ENCODE measurements at regions not wholly inside any gene's neighbourhood (a gene's known extent, or its start where the extent isn't known, plus 50 kb on each side); places are given as distances from the start of the nearest gene placed in this dataset.
A peak's percentile ranks its signal among the peaks of the same experiment; 100 is the strongest.

DNA sequence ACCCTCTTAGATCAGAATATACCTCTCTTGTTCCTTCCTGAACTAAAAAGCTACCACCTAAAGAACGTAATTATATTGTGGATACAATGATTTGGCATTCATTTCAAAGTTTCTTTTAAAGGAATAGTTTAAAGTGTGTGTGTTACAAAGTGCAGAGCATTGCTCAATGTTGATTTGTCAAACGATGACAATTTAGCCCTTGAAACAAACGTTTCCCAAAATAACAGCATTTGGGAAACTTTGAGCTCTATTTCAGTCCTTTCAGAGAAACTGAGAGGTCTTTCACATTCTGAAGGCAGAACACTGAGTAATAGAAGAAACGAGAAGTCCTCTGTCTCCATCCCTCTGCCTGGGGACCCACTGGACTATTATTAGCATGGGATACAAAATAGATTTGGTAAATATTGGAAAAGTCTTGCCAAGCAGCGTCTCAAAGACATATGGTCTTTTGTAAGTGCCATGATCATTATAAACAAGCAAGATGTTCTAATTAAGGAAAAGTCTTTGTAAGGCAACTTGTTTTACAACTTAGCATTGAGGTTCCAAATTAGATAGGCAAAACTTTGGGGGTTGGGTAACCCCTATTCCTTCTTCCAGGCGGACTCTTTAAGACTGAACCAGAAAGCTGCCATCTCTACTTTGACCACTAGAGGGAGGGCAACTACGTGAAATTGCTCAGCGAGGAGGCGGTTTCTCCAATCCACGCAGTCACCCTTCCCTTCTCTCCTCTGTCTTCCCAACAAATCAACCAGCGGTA, 208.8 kb downstream of the RNF144B start:
- no peak overlapping the region for H2AFZ ChIP-seq (ENCODE audit: low read length)
- H3K9ac ChIP-seq (ENCODE audit: low read length) = no peak overlapping the region
- H3K9me3 ChIP-seq (ENCODE audit: low read length) = no peaks in the 10 kb centered on the region
- H3K36me3 ChIP-seq (ENCODE audit: insufficient read depth, low read length) = no peaks in the 10 kb centered on the region
- no peaks in the 10 kb centered on the region for H3K4me1 ChIP-seq (ENCODE audit: insufficient read depth, low read length, severe bottlenecking)
- no peaks in the 10 kb centered on the region for H3K79me2 ChIP-seq (ENCODE audit: insufficient read depth, low read length)
- no peak overlapping the region for H3K4me2 ChIP-seq (ENCODE audit: low read length)
- H3K4me3 ChIP-seq (ENCODE audit: low read depth, low read length, poor library complexity, severe bottlenecking) = no peak overlapping the region
- no peaks in the 10 kb centered on the region for H3K27me3 ChIP-seq (ENCODE audit: insufficient read depth, low read length)
- no peaks in the 10 kb centered on the region for H4K20me1 ChIP-seq (ENCODE audit: insufficient read depth, low read length)
- no peak overlapping the region for H3K27ac ChIP-seq (ENCODE audit: low read depth, low read length, poor library complexity, severe bottlenecking)
- TF ChIP-seq EZH2 (IDR thresholded peaks at IDR 0.05; ENCODE audit: borderline replicate concordance, low read length) = no peak
- TF ChIP-seq, protein P1, sequence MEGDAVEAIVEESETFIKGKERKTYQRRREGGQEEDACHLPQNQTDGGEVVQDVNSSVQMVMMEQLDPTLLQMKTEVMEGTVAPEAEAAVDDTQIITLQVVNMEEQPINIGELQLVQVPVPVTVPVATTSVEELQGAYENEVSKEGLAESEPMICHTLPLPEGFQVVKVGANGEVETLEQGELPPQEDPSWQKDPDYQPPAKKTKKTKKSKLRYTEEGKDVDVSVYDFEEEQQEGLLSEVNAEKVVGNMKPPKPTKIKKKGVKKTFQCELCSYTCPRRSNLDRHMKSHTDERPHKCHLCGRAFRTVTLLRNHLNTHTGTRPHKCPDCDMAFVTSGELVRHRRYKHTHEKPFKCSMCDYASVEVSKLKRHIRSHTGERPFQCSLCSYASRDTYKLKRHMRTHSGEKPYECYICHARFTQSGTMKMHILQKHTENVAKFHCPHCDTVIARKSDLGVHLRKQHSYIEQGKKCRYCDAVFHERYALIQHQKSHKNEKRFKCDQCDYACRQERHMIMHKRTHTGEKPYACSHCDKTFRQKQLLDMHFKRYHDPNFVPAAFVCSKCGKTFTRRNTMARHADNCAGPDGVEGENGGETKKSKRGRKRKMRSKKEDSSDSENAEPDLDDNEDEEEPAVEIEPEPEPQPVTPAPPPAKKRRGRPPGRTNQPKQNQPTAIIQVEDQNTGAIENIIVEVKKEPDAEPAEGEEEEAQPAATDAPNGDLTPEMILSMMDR (IDR thresholded peaks at IDR 0.05; ENCODE audit: low read length) = peak; percentile 91
- no peaks in the 10 kb centered on the region for H3F3A ChIP-seq (ENCODE audit: insufficient read depth, low read length)
- H3K9me2 ChIP-seq (ENCODE audit: low read depth, low read length) = no peaks in the 10 kb centered on the region

DNA sequence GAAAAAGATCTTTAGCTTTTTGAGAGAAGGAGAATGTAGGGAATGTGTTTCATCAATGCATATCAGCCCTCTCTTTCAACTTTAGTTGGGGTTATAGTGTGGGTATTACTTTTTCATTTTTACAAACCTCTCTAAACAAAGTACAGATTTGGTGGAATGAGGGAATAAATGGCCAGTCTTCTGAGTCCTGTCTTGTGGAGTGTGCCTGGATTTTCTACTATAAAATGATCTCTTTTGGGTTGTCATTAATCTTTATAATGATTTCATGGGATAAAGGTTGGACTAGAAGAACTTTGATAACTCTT, 209.3 kb downstream of the RNF144B start:
- Histone ChIP-seq H3K27me3 (ENCODE audit: insufficient read depth, low read length) (no peaks in the 10 kb centered on the region), H2AFZ (ENCODE audit: low read length) (no peak overlapping the region), H3K27ac (ENCODE audit: low read depth, low read length, poor library complexity, severe bottlenecking) (no peak overlapping the region), H3K9me3 (ENCODE audit: low read length) (no peaks in the 10 kb centered on the region), H3K9me2 (ENCODE audit: low read depth, low read length) (no peaks in the 10 kb centered on the region), H3K4me1 (ENCODE audit: insufficient read depth, low read length, severe bottlenecking) (no peaks in the 10 kb centered on the region), H3K4me3 (ENCODE audit: low read depth, low read length, poor library complexity, severe bottlenecking) (no peak overlapping the region), H4K20me1 (ENCODE audit: insufficient read depth, low read length) (no peaks in the 10 kb centered on the region), H3K4me2 (ENCODE audit: low read length) (no peak overlapping the region), H3F3A (ENCODE audit: insufficient read depth, low read length) (no peaks in the 10 kb centered on the region), H3K36me3 (ENCODE audit: insufficient read depth, low read length) (no peaks in the 10 kb centered on the region), H3K9ac (ENCODE audit: low read length) (no peak overlapping the region), H3K79me2 (ENCODE audit: insufficient read depth, low read length) (no peaks in the 10 kb centered on the region)
- TF ChIP-seq EZH2 (IDR thresholded peaks at IDR 0.05; ENCODE audit: borderline replicate concordance, low read length) = no peak
- TF ChIP-seq, protein P1 (IDR thresholded peaks at IDR 0.05; ENCODE audit: low read length) = no peak; the same call in 1 of the 2 replicates

DNA sequence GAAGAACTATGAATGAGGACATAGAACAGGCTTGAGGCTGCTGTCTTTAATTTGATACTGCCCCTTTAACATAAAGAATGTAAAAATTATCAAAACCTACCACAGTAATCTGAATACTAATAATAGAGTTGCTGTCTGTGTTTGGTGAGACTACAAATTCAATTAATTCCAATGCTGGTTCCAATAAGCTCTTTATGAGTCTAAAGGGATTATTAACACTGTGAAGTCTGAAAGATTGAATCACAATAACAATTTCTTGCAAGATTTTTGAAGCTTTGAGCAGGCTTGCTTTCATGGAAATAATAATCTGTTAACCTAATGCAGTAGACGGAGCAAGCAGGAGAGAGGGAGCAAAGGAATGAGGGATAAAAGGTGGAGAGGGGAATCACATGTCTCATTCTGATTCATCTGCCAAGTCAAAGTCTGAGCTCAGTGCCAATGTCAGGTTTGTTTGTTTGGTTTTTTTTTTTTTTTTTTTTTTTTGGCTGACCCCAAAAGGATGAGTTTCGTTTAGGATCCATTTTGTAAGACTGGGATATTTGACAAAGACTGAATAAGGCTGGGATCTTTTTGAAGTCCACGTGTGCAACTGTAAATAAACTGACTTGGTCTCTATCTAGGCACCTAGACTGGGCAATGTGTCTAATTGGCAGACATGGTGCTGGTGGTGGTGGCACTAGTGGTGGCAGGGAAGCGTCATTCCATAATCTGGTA, 211.6 kb downstream of the RNF144B start:
- no peak overlapping the region for H2AFZ ChIP-seq (ENCODE audit: low read length)
- H3K4me2 ChIP-seq (ENCODE audit: low read length) = no peak overlapping the region
- no peaks in the 10 kb centered on the region for H3K27me3 ChIP-seq (ENCODE audit: insufficient read depth, low read length)
- H3K9me2 ChIP-seq (ENCODE audit: low read depth, low read length) = no peaks in the 10 kb centered on the region
- TF ChIP-seq, protein P1 (IDR thresholded peaks at IDR 0.05; ENCODE audit: low read length) = no peak
- no peak for TF ChIP-seq EZH2 (IDR thresholded peaks at IDR 0.05; ENCODE audit: borderline replicate concordance, low read length)
- H3K27ac ChIP-seq (ENCODE audit: low read depth, low read length, poor library complexity, severe bottlenecking) = no peak overlapping the region
- no peak overlapping the region for H3K4me3 ChIP-seq (ENCODE audit: low read depth, low read length, poor library complexity, severe bottlenecking)
- H3F3A ChIP-seq (ENCODE audit: insufficient read depth, low read length) = no peaks in the 10 kb centered on the region
- H3K4me1 ChIP-seq (ENCODE audit: insufficient read depth, low read length, severe bottlenecking) = no peaks in the 10 kb centered on the region
- no peaks in the 10 kb centered on the region for H3K79me2 ChIP-seq (ENCODE audit: insufficient read depth, low read length)
- H3K36me3 ChIP-seq (ENCODE audit: insufficient read depth, low read length) = no peaks in the 10 kb centered on the region
- no peaks in the 10 kb centered on the region for H3K9me3 ChIP-seq (ENCODE audit: low read length)
- no peaks in the 10 kb centered on the region for H4K20me1 ChIP-seq (ENCODE audit: insufficient read depth, low read length)
- H3K9ac ChIP-seq (ENCODE audit: low read length) = no peak overlapping the region

Data from OCI-LY1 (cell line).